B cell (primary cell): ENCODE measurements at regions not wholly inside any gene's neighbourhood (a gene's known extent, or its start where the extent isn't known, plus 50 kb on each side); places are given as distances from the start of the nearest gene placed in this dataset.

Experiments used
- ATAC-seq: fragments of 200-7000 bp; cut with Tn5 transposase; one replicate; pipeline ENCODE4 v1.10.0; 2021; ENCODE audit warnings: low read depth, mild to moderate bottlenecking, moderate number of reproducible peaks, moderate library complexity
- CTCF ChIA-PET: fragments of 350-600 bp; sonication (Branson Sonifier 250); formaldehyde crosslinking; loops from one replicate; lab custom pipeline; 2021; ENCODE audit warnings: antibody characterized with exemption, inconsistent platforms; lab: Charles Lee
- POLR2A ChIA-PET: fragments of 350-600 bp; sonication (Branson Sonifier 250); formaldehyde crosslinking; loops from one replicate; lab custom pipeline; 2021; ENCODE audit warnings: antibody characterized with exemption; lab: Charles Lee
- DNase-seq: peaks from one replicate; pipeline ENCODE4 v3.0.0; 2013
- H2AFZ ChIP-seq: 2 replicates; pipeline ENCODE4 v1.6.1; 2012; ENCODE audit warnings: mild to moderate bottlenecking, low read depth, low read length; ENCODE audit not compliant: insufficient read depth, poor library complexity, severe bottlenecking
- H3K27ac ChIP-seq, 2 donors: 1 replicate in 1 of 2; 2 replicates in 1 of 2; pipeline ENCODE4 v1.5.1; 2012 to 2013; ENCODE audit warnings: low read length in 2 of 2, mild to moderate bottlenecking in 2 of 2, moderate library complexity in 1 of 2
- H3K27me3 ChIP-seq, 4 experiments: fragments of 200-600 bp in 1 of 4; sonication (generic) in 1 of 4; replicated peaks in 1 of 4; 1 replicate in 2 of 4; 2 replicates in 2 of 4; pipeline versions ENCODE4 v1.6.1 to v1.7.0; 2013 to 2016; ENCODE audit warnings: low read length in 3 of 4, mild to moderate bottlenecking in 2 of 4, mixed read lengths in 1 of 4, moderate library complexity in 1 of 4; ENCODE audit not compliant: insufficient read depth in 4 of 4, control insufficient read depth in 3 of 4; ENCODE audit errors: control extremely low read depth in 1 of 4
- H3K36me3 ChIP-seq, 2 experiments: replicated peaks in 1 of 2; 1 replicate in 1 of 2; 2 replicates in 1 of 2; pipeline versions ENCODE4 v1.6.1 to v1.7.1; 2013; ENCODE audit warnings: low read length in 1 of 2; ENCODE audit not compliant: insufficient read depth in 2 of 2, control insufficient read depth in 1 of 2; ENCODE audit errors: control extremely low read depth in 1 of 2, extremely low read depth in 1 of 2
- H3K4me1 ChIP-seq, 2 donors: fragments of 200-600 bp in 1 of 2; sonication (generic) in 1 of 2; 1 replicate in 1 of 2; 2 replicates in 1 of 2; pipeline versions ENCODE4 v1.5.1 to v1.6.1; 2013 to 2017; ENCODE audit warnings: low read length in 2 of 2; ENCODE audit not compliant: control insufficient read depth in 2 of 2, insufficient read depth in 2 of 2
- H3K4me2 ChIP-seq: replicated peaks from 2 replicates; pipeline ENCODE3; 2012; ENCODE audit warnings: mild to moderate bottlenecking, low read depth, low read length; ENCODE audit not compliant: poor library complexity, severe bottlenecking
- H3K4me3 ChIP-seq, 5 experiments: fragments of 200-600 bp in 1 of 5; sonication (generic) in 1 of 5; 1 replicate in 3 of 5; 2 replicates in 2 of 5; pipeline versions ENCODE4 v1.5.1 to v1.7.0; 2011 to 2016; ENCODE audit warnings: low read length in 4 of 5, mild to moderate bottlenecking in 4 of 5, low read depth in 2 of 5, control low read depth in 1 of 5, moderate library complexity in 1 of 5; ENCODE audit not compliant: insufficient read depth in 1 of 5; ENCODE audit errors: control extremely low read depth in 1 of 5, extremely low read depth in 1 of 5
- H3K79me2 ChIP-seq: fragments of 200-600 bp; sonication (generic); one replicate; pipeline ENCODE4 v1.6.0; 2016; ENCODE audit warnings: low read length; ENCODE audit not compliant: control insufficient read depth, insufficient read depth
- H3K9ac ChIP-seq: fragments of 200-600 bp; sonication (generic); 2 replicates; pipeline ENCODE4 v1.6.1; 2017; ENCODE audit warnings: mild to moderate bottlenecking, low read length, moderate library complexity
- H3K9me3 ChIP-seq, 3 donors: one replicate each; pipeline versions ENCODE4 v1.6.1 to v1.7.1; 2013; ENCODE audit warnings: low read length in 2 of 3; ENCODE audit not compliant: control insufficient read depth in 2 of 3, insufficient read depth in 1 of 3; ENCODE audit errors: control extremely low read depth in 1 of 3
- H4K20me1 ChIP-seq: 2 replicates; pipeline ENCODE4 v1.6.0; 2012; ENCODE audit warnings: mild to moderate bottlenecking, low read length; ENCODE audit not compliant: insufficient read depth, control insufficient read depth, poor library complexity, severe bottlenecking
- H3K27ac Mint-ChIP-seq: one replicate; pipeline ENCODE4 v1.8.0; 2021; ENCODE audit warnings: mixed read lengths
- H3K27me3 Mint-ChIP-seq: one replicate; pipeline ENCODE4 v1.8.0; 2021; ENCODE audit warnings: mixed read lengths
- H3K4me1 Mint-ChIP-seq: one replicate; pipeline ENCODE4 v1.8.0; 2021; ENCODE audit warnings: mixed read lengths
- H3K4me3 Mint-ChIP-seq: one replicate; pipeline ENCODE4 v1.8.0; 2021; ENCODE audit warnings: mixed read lengths
- H3K9me3 Mint-ChIP-seq: one replicate; pipeline ENCODE4 v1.8.0; 2022; ENCODE audit warnings: mixed read lengths; ENCODE audit not compliant: insufficient read depth
- EZH2 ChIP-seq: IDR thresholded peaks from 2 replicates; pipeline ENCODE4 v1.6.1; 2012; ENCODE audit warnings: borderline replicate concordance, low read depth, mild to moderate bottlenecking, moderate library complexity, low read length; ENCODE audit not compliant: insufficient read depth, poor library complexity, severe bottlenecking
- WGBS: methylation state at CpG from one replicate; pipeline ENCODE4 v1.1.5; 2013; ENCODE audit warnings: missing lambda C conversion rate; ENCODE audit not compliant: insufficient coverage; 5-methylcytosine and 5-hydroxymethylcytosine counted together
- intact Hi-C: fragments of 100-400 bp; cut with micrococcal nuclease; formaldehyde crosslinking; loops from one replicate; pipeline ENCODE4 v1.10.0; 2022
- TF ChIP-seq, protein P1 (sequence below): fragments of 200-600 bp; IDR thresholded peaks from one replicate; pipeline ENCODE4 v1.8.0; 2022; ENCODE audit warnings: antibody characterized with exemption, mild to moderate bottlenecking

DNA sequence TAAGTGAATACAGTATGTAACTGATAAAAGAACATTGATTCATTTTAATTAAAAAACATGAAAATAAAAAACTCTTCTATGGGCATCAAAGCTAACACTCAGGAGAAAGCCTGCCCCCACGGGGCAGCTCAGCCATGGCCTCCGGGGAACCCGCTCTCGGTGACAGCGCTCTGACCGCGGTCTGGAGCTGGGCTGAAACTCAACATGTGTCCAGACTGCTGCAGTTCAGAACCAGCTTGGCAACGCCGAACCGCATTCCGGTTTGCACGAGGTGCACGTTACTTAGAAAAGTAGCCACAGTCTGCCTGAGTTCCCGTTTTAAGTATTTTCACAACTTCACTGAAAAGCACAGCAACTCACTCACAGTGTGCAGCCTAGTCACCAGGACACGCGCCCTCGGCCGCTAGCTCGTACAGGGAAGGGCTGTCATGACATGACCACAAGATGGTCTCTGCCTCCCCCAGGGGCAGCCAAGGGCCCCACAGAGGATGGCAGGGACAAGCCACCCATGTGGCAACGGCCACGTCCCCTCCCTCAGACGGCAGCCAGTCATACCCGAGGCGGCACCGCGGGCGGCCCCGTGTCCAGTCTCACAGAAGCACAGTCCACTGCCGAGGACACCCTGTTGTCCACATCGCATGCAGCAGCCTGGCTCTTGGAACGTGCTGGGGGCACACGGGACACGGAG is 77.1 kb upstream of the METRNL start:
- Mint-ChIP-seq H3K9me3 (peaks cover 2% of the 10 kb centered on the region), H3K27me3 (no peaks in the 10 kb centered on the region), H3K27ac (no peak overlapping the region), H3K4me3 (no peak overlapping the region), H3K4me1 (no peaks in the 10 kb centered on the region)
- H3K4me2 ChIP-seq: no peak overlapping the region
- no peak overlapping the region for H2AFZ ChIP-seq
- H3K27ac ChIP-seq: no peak overlapping the region
- WGBS: 98% methylated on average over 33 of the region's 33 CpGs
- H4K20me1 ChIP-seq: no peaks in the 10 kb centered on the region
- no peak for TF ChIP-seq EZH2
- TF ChIP-seq, protein P1, sequence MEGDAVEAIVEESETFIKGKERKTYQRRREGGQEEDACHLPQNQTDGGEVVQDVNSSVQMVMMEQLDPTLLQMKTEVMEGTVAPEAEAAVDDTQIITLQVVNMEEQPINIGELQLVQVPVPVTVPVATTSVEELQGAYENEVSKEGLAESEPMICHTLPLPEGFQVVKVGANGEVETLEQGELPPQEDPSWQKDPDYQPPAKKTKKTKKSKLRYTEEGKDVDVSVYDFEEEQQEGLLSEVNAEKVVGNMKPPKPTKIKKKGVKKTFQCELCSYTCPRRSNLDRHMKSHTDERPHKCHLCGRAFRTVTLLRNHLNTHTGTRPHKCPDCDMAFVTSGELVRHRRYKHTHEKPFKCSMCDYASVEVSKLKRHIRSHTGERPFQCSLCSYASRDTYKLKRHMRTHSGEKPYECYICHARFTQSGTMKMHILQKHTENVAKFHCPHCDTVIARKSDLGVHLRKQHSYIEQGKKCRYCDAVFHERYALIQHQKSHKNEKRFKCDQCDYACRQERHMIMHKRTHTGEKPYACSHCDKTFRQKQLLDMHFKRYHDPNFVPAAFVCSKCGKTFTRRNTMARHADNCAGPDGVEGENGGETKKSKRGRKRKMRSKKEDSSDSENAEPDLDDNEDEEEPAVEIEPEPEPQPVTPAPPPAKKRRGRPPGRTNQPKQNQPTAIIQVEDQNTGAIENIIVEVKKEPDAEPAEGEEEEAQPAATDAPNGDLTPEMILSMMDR: no peak
- peaks cover 1 to 4% of the 10 kb centered on the region in 2 experiments for H3K36me3 ChIP-seq
- H3K9me3 ChIP-seq: peaks cover 0 to 8% (median 1%) of the 10 kb centered on the region in 3 donors
- ChIA-PET CTCF (no interaction called here), POLR2A (no interaction called here)
- no peaks in the 10 kb centered on the region for H3K4me1 ChIP-seq
- no peaks in the 10 kb centered on the region for H3K79me2 ChIP-seq
- H3K27me3 ChIP-seq: no peaks in the 10 kb centered on the region
- no peak overlapping the region for H3K4me3 ChIP-seq
- no peak for DNase-seq
- no peak overlapping the region for H3K9ac ChIP-seq
- intact Hi-C loops: no loop called here
- no peak for ATAC-seq

DNA sequence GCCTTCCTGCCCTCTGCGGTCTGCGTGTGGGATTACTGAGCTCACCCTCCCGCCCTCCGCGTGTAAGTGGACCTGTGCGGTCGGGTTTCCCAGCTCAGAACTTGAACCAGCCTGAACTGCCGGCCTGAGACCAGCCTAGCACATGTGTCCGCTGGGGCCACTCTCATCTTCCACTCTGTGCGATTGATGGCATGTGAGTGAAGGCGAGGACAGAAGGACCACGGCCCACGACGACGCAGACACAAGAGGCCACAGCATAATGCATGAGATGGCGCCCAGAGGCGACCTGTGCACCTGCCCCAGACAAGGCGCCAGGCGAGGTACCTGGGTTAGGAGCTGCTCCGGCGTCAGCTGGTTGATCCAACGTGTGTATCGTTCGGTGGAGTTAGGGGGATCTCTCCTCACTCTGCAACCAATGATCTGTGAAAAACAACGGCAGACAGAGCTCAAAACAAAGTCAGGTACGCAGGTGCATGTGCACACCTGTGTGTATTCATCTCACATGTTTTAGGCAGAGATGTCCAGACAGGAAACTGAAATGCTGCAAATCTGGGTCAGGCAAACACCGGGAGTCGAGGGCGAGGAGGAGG is 74.5 kb upstream of the METRNL start:
- Histone ChIP-seq H3K27ac (no peak overlapping the region), H3K4me2 (no peak overlapping the region), H3K9me3 (peaks cover 0 to 4% (median 0%) of the 10 kb centered on the region in 3 donors), H3K79me2 (no peaks in the 10 kb centered on the region), H3K9ac (no peak overlapping the region), H3K4me1 (no peaks in the 10 kb centered on the region), H3K36me3 (peaks cover 0 to 4% of the 10 kb centered on the region in 2 experiments), H3K4me3 (no peak overlapping the region), H3K27me3 (no peaks in the 10 kb centered on the region), H2AFZ (no peak overlapping the region), H4K20me1 (no peaks in the 10 kb centered on the region)
- CTCF ChIA-PET: no interaction called here
- Mint-ChIP-seq H3K27ac (no peak overlapping the region), H3K4me3 (no peak overlapping the region), H3K4me1 (no peaks in the 10 kb centered on the region), H3K27me3 (no peaks in the 10 kb centered on the region), H3K9me3 (no peaks in the 10 kb centered on the region)
- TF ChIP-seq, protein P1: no peak
- no peak for TF ChIP-seq EZH2
- DNase-seq (no peak), ATAC-seq (no peak)
- intact Hi-C loops: no loop called here
- POLR2A ChIA-PET: no interaction called here
- 94% methylated on average over 27 of the region's 29 CpGs for WGBS
